Thyroid gland (tissue), 4 donors: ENCODE measurements at regions not wholly inside any gene's neighbourhood (a gene's known extent, or its start where the extent isn't known, plus 50 kb on each side); places are given as distances from the start of the nearest gene placed in this dataset.

Experiments used
- POLR2A ChIP-seq, 2 donors: fragments of 450-650 bp; IDR thresholded peaks; one replicate each; pipeline ENCODE4 v1.6.1; 2017; ENCODE audit warnings: antibody characterized with exemption in 2 of 2, mild to moderate bottlenecking in 2 of 2, moderate library complexity in 1 of 2
- TF ChIP-seq, protein P1 (sequence below), 6 experiments: fragments of 200-600 bp in 3 of 6; fragments of 450-650 bp in 3 of 6; sonication (generic) in 3 of 6; IDR thresholded peaks; one replicate each; pipeline ENCODE4 v1.5.1; 2016 to 2019; ENCODE audit warnings: antibody characterized with exemption in 6 of 6, mild to moderate bottlenecking in 2 of 6, inconsistent platforms in 1 of 6, moderate library complexity in 1 of 6

DNA sequence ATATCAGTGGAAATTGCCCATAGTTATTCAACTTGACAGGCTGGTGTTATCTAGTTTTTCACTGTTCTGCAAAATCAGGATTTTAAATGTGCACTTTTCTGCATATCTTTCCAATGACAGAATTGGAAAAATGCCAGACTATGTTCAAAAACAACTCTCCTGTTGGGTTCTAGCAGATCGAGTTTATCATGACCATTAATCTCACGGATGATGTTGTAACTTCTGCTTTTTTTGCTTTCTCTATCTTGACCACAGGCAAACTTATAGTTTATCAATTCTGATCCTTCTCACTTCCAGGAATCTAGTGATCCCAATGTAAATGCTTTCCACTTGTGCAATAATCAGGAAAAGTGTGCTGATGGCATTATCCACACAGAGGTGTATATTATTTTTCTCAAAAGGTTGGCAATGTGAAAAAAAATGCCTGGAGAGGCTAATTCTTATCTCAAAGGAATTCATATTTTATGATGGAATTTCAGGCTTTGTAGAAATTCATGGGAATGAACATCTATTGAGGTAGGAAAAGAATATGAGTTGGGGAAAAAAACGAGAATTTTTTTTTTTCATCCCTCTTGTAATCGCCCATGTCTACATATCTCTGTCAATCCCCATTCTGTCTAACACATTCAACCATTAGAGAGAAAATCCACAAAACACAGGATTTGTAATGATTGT, 73.6 kb upstream of the DAB2 start:
- TF ChIP-seq, protein P1, sequence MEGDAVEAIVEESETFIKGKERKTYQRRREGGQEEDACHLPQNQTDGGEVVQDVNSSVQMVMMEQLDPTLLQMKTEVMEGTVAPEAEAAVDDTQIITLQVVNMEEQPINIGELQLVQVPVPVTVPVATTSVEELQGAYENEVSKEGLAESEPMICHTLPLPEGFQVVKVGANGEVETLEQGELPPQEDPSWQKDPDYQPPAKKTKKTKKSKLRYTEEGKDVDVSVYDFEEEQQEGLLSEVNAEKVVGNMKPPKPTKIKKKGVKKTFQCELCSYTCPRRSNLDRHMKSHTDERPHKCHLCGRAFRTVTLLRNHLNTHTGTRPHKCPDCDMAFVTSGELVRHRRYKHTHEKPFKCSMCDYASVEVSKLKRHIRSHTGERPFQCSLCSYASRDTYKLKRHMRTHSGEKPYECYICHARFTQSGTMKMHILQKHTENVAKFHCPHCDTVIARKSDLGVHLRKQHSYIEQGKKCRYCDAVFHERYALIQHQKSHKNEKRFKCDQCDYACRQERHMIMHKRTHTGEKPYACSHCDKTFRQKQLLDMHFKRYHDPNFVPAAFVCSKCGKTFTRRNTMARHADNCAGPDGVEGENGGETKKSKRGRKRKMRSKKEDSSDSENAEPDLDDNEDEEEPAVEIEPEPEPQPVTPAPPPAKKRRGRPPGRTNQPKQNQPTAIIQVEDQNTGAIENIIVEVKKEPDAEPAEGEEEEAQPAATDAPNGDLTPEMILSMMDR (IDR thresholded peaks at IDR 0.05): no peak
- no peak for TF ChIP-seq POLR2A (IDR thresholded peaks at IDR 0.05)
